Trophoblast cell (in vitro differentiated cells and primary cell): ENCODE measurements at regions not wholly inside any gene's neighbourhood (a gene's known extent, or its start where the extent isn't known, plus 50 kb on each side); places are given as distances from the start of the nearest gene placed in this dataset.

Experiments
- DNase-seq, 2 donors: peaks; one replicate each; pipeline ENCODE4 v3.0.0-alpha.2; 2016
- H2AFZ ChIP-seq: 2 replicates; pipeline ENCODE4 v1.6.1; 2013; ENCODE audit warnings: low read length, moderate library complexity, mild to moderate bottlenecking; ENCODE audit not compliant: insufficient read depth, poor library complexity
- H2AK5ac ChIP-seq: 2 replicates; pipeline ENCODE4 v1.6.1; 2013; ENCODE audit warnings: mild to moderate bottlenecking, low read length
- H2BK120ac ChIP-seq: 2 replicates; pipeline ENCODE4 v1.6.1; 2013; ENCODE audit warnings: low read length, mild to moderate bottlenecking, moderate library complexity; ENCODE audit not compliant: insufficient read depth, poor library complexity
- H2BK12ac ChIP-seq: 2 replicates; pipeline ENCODE4 v1.6.1; 2013; ENCODE audit warnings: mild to moderate bottlenecking, low read length, moderate library complexity
- H2BK5ac ChIP-seq: 2 replicates; pipeline ENCODE4 v1.6.1; 2013; ENCODE audit warnings: low read length, low read depth, moderate library complexity, mild to moderate bottlenecking; ENCODE audit not compliant: poor library complexity
- H3K14ac ChIP-seq: 2 replicates; pipeline ENCODE4 v1.6.1; 2013; ENCODE audit warnings: mild to moderate bottlenecking, low read length
- H3K18ac ChIP-seq: 2 replicates; pipeline ENCODE4 v1.6.1; 2013; ENCODE audit warnings: mild to moderate bottlenecking, low read length
- H3K23ac ChIP-seq: 2 replicates; pipeline ENCODE4 v1.6.1; 2013; ENCODE audit warnings: low read length
- H3K27ac ChIP-seq: 2 replicates; pipeline ENCODE4 v1.5.1; 2013; ENCODE audit warnings: low read depth, mild to moderate bottlenecking, inconsistent platforms, low read length, moderate library complexity
- H3K27me3 ChIP-seq: 2 replicates; pipeline ENCODE4 v1.6.1; 2013; ENCODE audit warnings: inconsistent platforms, mild to moderate bottlenecking, low read length, moderate library complexity; ENCODE audit not compliant: insufficient read depth
- H3K36me3 ChIP-seq, 2 experiments: 1 replicate in 1 of 2; 2 replicates in 1 of 2; pipeline ENCODE4 v1.6.1; 2013; ENCODE audit warnings: low read length in 2 of 2, mild to moderate bottlenecking in 2 of 2, moderate library complexity in 1 of 2; ENCODE audit not compliant: insufficient read depth in 2 of 2, control insufficient read depth in 1 of 2
- H3K4ac ChIP-seq: 2 replicates; pipeline ENCODE4 v1.6.1; 2013; ENCODE audit warnings: low read depth, mild to moderate bottlenecking, low read length, moderate library complexity
- H3K4me1 ChIP-seq, 2 experiments: 1 replicate in 1 of 2; 2 replicates in 1 of 2; pipeline ENCODE4 v1.6.1; 2013; ENCODE audit warnings: low read length in 2 of 2, mild to moderate bottlenecking in 2 of 2, moderate library complexity in 1 of 2; ENCODE audit not compliant: insufficient read depth in 2 of 2, control insufficient read depth in 1 of 2
- H3K4me2 ChIP-seq: 2 replicates; pipeline ENCODE4 v1.6.1; 2013; ENCODE audit warnings: inconsistent platforms, mild to moderate bottlenecking, low read length, moderate library complexity
- H3K4me3 ChIP-seq: 2 replicates; pipeline ENCODE4 v1.5.1; 2013; ENCODE audit warnings: mild to moderate bottlenecking, low read depth, low read length, inconsistent platforms
- H3K79me1 ChIP-seq: one replicate; pipeline ENCODE4 v1.6.1; 2013; ENCODE audit warnings: low read length
- H3K79me2 ChIP-seq: 2 replicates; pipeline ENCODE4 v1.6.1; 2013; ENCODE audit warnings: low read length, mild to moderate bottlenecking; ENCODE audit not compliant: control insufficient read depth, insufficient read depth, poor library complexity
- H3K9ac ChIP-seq: 2 replicates; pipeline ENCODE4 v1.6.1; 2013; ENCODE audit warnings: mild to moderate bottlenecking, low read length
- H3K9me3 ChIP-seq: 2 replicates; pipeline ENCODE4 v1.6.1; 2013; ENCODE audit warnings: low read depth, mild to moderate bottlenecking, control low read depth, inconsistent platforms, low read length; ENCODE audit not compliant: insufficient read depth
- H4K12ac ChIP-seq: 2 replicates; pipeline ENCODE4 v1.6.1; 2013; ENCODE audit warnings: low read depth, mild to moderate bottlenecking, low read length, moderate library complexity
- H4K8ac ChIP-seq: 2 replicates; pipeline ENCODE4 v1.6.1; 2013; ENCODE audit warnings: low read depth, mild to moderate bottlenecking, low read length, moderate library complexity
- H4K91ac ChIP-seq: one replicate; pipeline ENCODE4 v1.6.1; 2013; ENCODE audit warnings: low read depth, mild to moderate bottlenecking, low read length, moderate library complexity
- WGBS: extraction: QIAGEN DNeasy Blood & Tissue Kit; methylation state at CpG from one replicate; pipeline ENCODE4 v1.1.7; 2013; ENCODE audit warnings: missing lambda C conversion rate; ENCODE audit not compliant: insufficient read length, insufficient coverage; ENCODE audit errors: extremely low coverage; 5-methylcytosine and 5-hydroxymethylcytosine counted together

DNA sequence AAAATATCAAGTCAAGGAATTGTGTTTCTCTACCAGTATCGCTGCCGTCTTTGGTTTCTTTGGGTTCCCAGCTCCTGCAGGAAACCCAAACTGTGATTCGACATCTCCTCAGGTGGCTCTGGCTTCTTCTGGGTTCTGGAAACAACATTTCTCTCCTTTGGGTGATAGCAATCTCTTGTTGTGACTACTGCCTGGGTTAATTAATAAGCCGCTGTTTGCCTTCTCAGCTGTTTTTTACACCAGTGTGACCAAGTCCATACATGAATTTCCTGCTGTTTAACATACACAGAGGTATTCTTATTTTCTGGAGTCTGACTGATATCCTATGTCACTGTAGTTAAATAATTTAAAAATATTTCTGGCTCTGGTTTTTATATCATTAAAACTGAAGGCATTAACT is 112.5 kb upstream of the DCC start:
- Histone ChIP-seq H4K91ac (no peak overlapping the region), H4K12ac (no peak overlapping the region), H3K79me1 (no peaks in the 10 kb centered on the region), H3K18ac (no peak overlapping the region), H3K27me3 (no peaks in the 10 kb centered on the region), H3K27ac (no peak overlapping the region), H3K14ac (no peak overlapping the region), H2BK12ac (no peak overlapping the region), H2BK120ac (no peak overlapping the region), H3K4ac (no peak overlapping the region), H3K4me3 (no peak overlapping the region), H2AFZ (no peak overlapping the region), H3K79me2 (no peaks in the 10 kb centered on the region), H3K36me3 (no peaks in the 10 kb centered on the region), H3K23ac (no peak overlapping the region), H3K9me3 (no peaks in the 10 kb centered on the region), H2AK5ac (no peak overlapping the region), H3K4me2 (no peak overlapping the region), H3K4me1 (no peaks in the 10 kb centered on the region), H2BK5ac (no peak overlapping the region), H3K9ac (no peak overlapping the region), H4K8ac (no peak overlapping the region)
- no peak for DNase-seq
- no CpG with 5 or more reads among the region's 4 CpGs for WGBS

DNA sequence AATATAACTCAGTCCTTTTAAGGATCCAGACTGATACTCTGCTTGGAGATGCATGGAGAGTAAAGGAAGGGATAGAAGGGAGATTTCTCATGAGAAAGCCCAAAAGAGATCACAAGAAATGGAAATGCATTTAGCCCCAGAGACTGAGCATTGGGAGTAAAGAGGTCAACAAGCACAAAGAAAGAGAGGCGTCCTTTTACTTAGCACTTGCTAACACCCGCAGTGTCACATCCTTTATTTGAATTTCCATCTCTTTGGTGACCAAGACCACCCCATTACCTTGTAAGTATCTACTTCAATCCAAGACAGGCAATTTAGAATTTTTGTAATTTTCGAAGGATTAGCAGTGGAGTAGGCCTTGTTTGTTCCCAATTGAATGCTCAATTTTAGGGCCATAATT is 111.8 kb upstream of the DCC start:
- Histone ChIP-seq H4K8ac (no peak overlapping the region), H3K27me3 (no peaks in the 10 kb centered on the region), H4K12ac (no peak overlapping the region), H3K9ac (no peak overlapping the region), H3K23ac (no peak overlapping the region), H3K27ac (no peak overlapping the region), H3K14ac (no peak overlapping the region), H3K36me3 (no peaks in the 10 kb centered on the region), H4K91ac (no peak overlapping the region), H3K18ac (no peak overlapping the region), H3K79me2 (no peaks in the 10 kb centered on the region), H2AFZ (no peak overlapping the region), H2BK12ac (no peak overlapping the region), H2AK5ac (no peak overlapping the region), H2BK120ac (no peak overlapping the region), H3K4ac (no peak overlapping the region), H3K4me3 (no peak overlapping the region), H3K9me3 (no peaks in the 10 kb centered on the region), H3K4me2 (no peak overlapping the region), H3K79me1 (no peaks in the 10 kb centered on the region), H3K4me1 (no peaks in the 10 kb centered on the region), H2BK5ac (no peak overlapping the region)
- WGBS = no CpG with 5 or more reads among the region's 3 CpGs
- no peak for DNase-seq

DNA sequence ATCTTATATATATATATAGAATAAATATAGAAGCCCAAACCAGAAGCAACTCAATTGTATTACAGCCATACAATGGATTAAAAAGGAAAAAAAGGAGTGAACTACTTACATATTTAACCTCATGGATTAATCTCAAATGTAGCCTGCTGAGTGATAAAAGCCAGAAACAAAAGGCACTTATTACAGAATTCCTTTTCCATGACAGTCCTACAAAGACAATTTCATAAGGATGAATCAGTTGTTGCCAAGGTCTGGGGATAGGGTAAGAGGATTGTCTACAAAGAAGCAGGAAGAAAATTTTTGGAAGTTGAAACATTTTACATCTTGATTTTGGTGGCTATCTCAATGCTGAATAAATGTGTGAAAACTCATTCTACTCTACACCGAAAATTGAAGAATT is 103.9 kb upstream of the DCC start:
- no peaks in the 10 kb centered on the region for H3K36me3 ChIP-seq
- no peak overlapping the region for H3K4me3 ChIP-seq
- no peak overlapping the region for H2BK12ac ChIP-seq
- H3K4ac ChIP-seq = no peak overlapping the region
- no peaks in the 10 kb centered on the region for H3K9me3 ChIP-seq
- DNase-seq = no peak
- H4K91ac ChIP-seq = no peak overlapping the region
- no peaks in the 10 kb centered on the region for H3K79me2 ChIP-seq
- H3K23ac ChIP-seq = no peak overlapping the region
- no peak overlapping the region for H3K14ac ChIP-seq
- no peak overlapping the region for H3K27ac ChIP-seq
- H4K12ac ChIP-seq = no peak overlapping the region
- no peak overlapping the region for H3K18ac ChIP-seq
- no peaks in the 10 kb centered on the region for H3K27me3 ChIP-seq
- no peaks in the 10 kb centered on the region for H3K79me1 ChIP-seq
- no CpG with 5 or more reads among the region's 1 CpG for WGBS
- no peak overlapping the region for H4K8ac ChIP-seq
- H2AK5ac ChIP-seq = no peak overlapping the region
- H3K4me2 ChIP-seq = no peak overlapping the region
- no peak overlapping the region for H2AFZ ChIP-seq
- H2BK120ac ChIP-seq = no peak overlapping the region
- H2BK5ac ChIP-seq = no peak overlapping the region
- H3K4me1 ChIP-seq = no peaks in the 10 kb centered on the region
- no peak overlapping the region for H3K9ac ChIP-seq

DNA sequence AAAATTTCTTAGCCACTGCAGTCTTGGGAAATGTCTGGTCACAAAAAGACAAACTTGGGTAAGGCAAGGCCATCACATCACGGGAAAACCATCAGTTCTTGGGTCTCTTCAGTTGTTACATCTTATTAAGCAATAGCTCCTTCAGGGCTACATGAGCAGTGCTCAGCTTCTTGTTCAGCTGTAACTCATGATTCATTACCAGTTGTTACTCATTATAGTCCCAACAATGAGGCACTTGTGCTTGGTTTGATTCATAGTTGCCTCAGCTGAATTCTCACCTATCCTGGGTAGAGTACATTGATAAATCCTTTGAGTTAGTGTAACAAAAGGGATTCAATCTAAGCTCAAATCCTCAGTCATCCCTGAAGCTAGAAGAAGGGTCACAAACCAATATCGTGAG is 102.4 kb upstream of the DCC start:
- H2BK5ac ChIP-seq = no peak overlapping the region

More for the DNA sequence above, 102.4 kb upstream of the DCC start:
- no peak overlapping the region for H3K9ac ChIP-seq
- no peak overlapping the region for H2BK12ac ChIP-seq
- H3K27ac ChIP-seq = no peak overlapping the region
- no peak for DNase-seq
- no peak overlapping the region for H2AK5ac ChIP-seq
- no peak overlapping the region for H4K12ac ChIP-seq
- H4K8ac ChIP-seq = no peak overlapping the region
- H3K36me3 ChIP-seq = no peaks in the 10 kb centered on the region
- no peak overlapping the region for H2AFZ ChIP-seq
- H3K27me3 ChIP-seq = no peaks in the 10 kb centered on the region
- no peaks in the 10 kb centered on the region for H3K79me2 ChIP-seq
- no peak overlapping the region for H3K4me2 ChIP-seq
- H3K23ac ChIP-seq = no peak overlapping the region
- no peak overlapping the region for H2BK120ac ChIP-seq
- no peak overlapping the region for H3K4me3 ChIP-seq
- H3K4ac ChIP-seq = no peak overlapping the region
- no peaks in the 10 kb centered on the region for H3K4me1 ChIP-seq
- no peak overlapping the region for H3K18ac ChIP-seq
- H3K9me3 ChIP-seq = no peaks in the 10 kb centered on the region
- no peak overlapping the region for H4K91ac ChIP-seq
- no peaks in the 10 kb centered on the region for H3K79me1 ChIP-seq
- no peak overlapping the region for H3K14ac ChIP-seq
- no CpG with 5 or more reads among the region's 2 CpGs for WGBS
